Chondrocyte (in vitro differentiated cells): ENCODE measurements at regions not wholly inside any gene's neighbourhood (a gene's known extent, or its start where the extent isn't known, plus 50 kb on each side); places are given as distances from the start of the nearest gene placed in this dataset.

Experiments used
- DNase-seq: peaks from one replicate; pipeline ENCODE4 v3.0.0; 2021; ENCODE audit warnings: mixed read lengths, low spot score
- H3K27ac Mint-ChIP-seq: one replicate; pipeline ENCODE4 v1.8.0; 2021; ENCODE audit warnings: mild to moderate bottlenecking, moderate library complexity, mixed read lengths; ENCODE audit not compliant: unreplicated experiment
- H3K27me3 Mint-ChIP-seq: 2 replicates; pipeline ENCODE4 v1.8.0; 2021; ENCODE audit warnings: low read depth, mixed read lengths
- H3K36me3 Mint-ChIP-seq: 2 replicates; pipeline ENCODE4 v1.8.0; 2021; ENCODE audit warnings: low read depth, mixed read lengths
- H3K4me1 Mint-ChIP-seq: 2 replicates; pipeline ENCODE4 v1.8.0; 2021; ENCODE audit warnings: low read depth, mild to moderate bottlenecking, mixed read lengths
- H3K4me3 Mint-ChIP-seq: one replicate; pipeline ENCODE4 v1.8.0; 2021; ENCODE audit warnings: mild to moderate bottlenecking, moderate library complexity, mixed read lengths; ENCODE audit not compliant: unreplicated experiment
- H3K9me3 Mint-ChIP-seq: 2 replicates; pipeline ENCODE4 v1.8.0; 2021; ENCODE audit warnings: low read depth, mixed read lengths
- CTCF ChIP-seq: fragments of 200-600 bp; sonication (generic); IDR thresholded peaks from 2 replicates; pipeline ENCODE4 v1.5.0; 2021; ENCODE audit warnings: antibody characterized with exemption, mild to moderate bottlenecking, moderate library complexity

- Mint-ChIP-seq H3K4me3 (no peak overlapping the region), H3K4me1 (no peaks in the 10 kb centered on the region), H3K36me3 (no peaks in the 10 kb centered on the region), H3K27me3 (no peaks in the 10 kb centered on the region), H3K27ac (no peak overlapping the region), H3K9me3 (no peaks in the 10 kb centered on the region)
- no peak for DNase-seq
- TF ChIP-seq CTCF, result no peak
These were observed 59.6 kb upstream of the TRIM24 start for GRCh38 chr7:138400400-138400886.

GRCh38 chr7:138402749-138403148 lies 57.3 kb upstream of the TRIM24 start:
- H3K4me1 Mint-ChIP-seq, result no peaks in the 10 kb centered on the region
- TF ChIP-seq CTCF, result no peak
- H3K36me3 Mint-ChIP-seq, result no peaks in the 10 kb centered on the region
- no peaks in the 10 kb centered on the region for H3K27me3 Mint-ChIP-seq
- H3K27ac Mint-ChIP-seq, result no peak overlapping the region
- H3K9me3 Mint-ChIP-seq, result no peaks in the 10 kb centered on the region
- DNase-seq, result no peak
- no peak overlapping the region for H3K4me3 Mint-ChIP-seq

GRCh38 chr7:138405496-138405895 lies 54.6 kb upstream of the TRIM24 start:
- Mint-ChIP-seq H3K9me3 (no peaks in the 10 kb centered on the region), H3K4me1 (no peaks in the 10 kb centered on the region), H3K36me3 (no peaks in the 10 kb centered on the region), H3K27ac (no peak overlapping the region), H3K27me3 (no peaks in the 10 kb centered on the region), H3K4me3 (no peak overlapping the region)
- TF ChIP-seq CTCF, result no peak
- DNase-seq, result no peak

- Mint-ChIP-seq H3K36me3 (no peaks in the 10 kb centered on the region), H3K4me3 (no peak overlapping the region), H3K27ac (no peak overlapping the region), H3K9me3 (no peaks in the 10 kb centered on the region), H3K27me3 (no peaks in the 10 kb centered on the region), H3K4me1 (no peaks in the 10 kb centered on the region)
- TF ChIP-seq CTCF, result no peak
- DNase-seq, result no peak
These were observed 52.3 kb upstream of the TRIM24 start for GRCh38 chr7:138407792-138408191.
